Esophagus muscularis mucosa (tissue), 4 donors: ENCODE measurements at regions not wholly inside any gene's neighbourhood (a gene's known extent, or its start where the extent isn't known, plus 50 kb on each side); places are given as distances from the start of the nearest gene placed in this dataset.
"Not testable (repeated sequence)": the region's sequence is repeated elsewhere in the genome, so short reads cannot be mapped to it uniquely, and the experiment has no call there.

Experiments
- EP300 ChIP-seq: sonication (generic); formaldehyde crosslinking; IDR thresholded peaks from one replicate; pipeline ENCODE4 v1.6.1; 2017; ENCODE audit warnings: antibody characterized with exemption
- POLR2A ChIP-seq: fragments of 450-650 bp; IDR thresholded peaks from one replicate; pipeline ENCODE4 v1.6.1; 2017; ENCODE audit warnings: antibody characterized with exemption, moderate library complexity, mild to moderate bottlenecking, low read depth
- POLR2AphosphoS5 ChIP-seq, 2 donors: sonication (generic); formaldehyde crosslinking; IDR thresholded peaks; one replicate each; pipeline ENCODE4 v1.6.1; 2017; ENCODE audit warnings: antibody characterized with exemption in 2 of 2
- TF ChIP-seq, protein P1 (sequence below), 3 experiments: fragments of 200-600 bp in 2 of 3; fragments of 450-650 bp in 1 of 3; sonication (generic) in 2 of 3; IDR thresholded peaks; one replicate each; pipeline ENCODE4 v1.5.1; 2017 to 2019; ENCODE audit warnings: antibody characterized with exemption in 3 of 3, mild to moderate bottlenecking in 2 of 3, moderate library complexity in 1 of 3

DNA sequence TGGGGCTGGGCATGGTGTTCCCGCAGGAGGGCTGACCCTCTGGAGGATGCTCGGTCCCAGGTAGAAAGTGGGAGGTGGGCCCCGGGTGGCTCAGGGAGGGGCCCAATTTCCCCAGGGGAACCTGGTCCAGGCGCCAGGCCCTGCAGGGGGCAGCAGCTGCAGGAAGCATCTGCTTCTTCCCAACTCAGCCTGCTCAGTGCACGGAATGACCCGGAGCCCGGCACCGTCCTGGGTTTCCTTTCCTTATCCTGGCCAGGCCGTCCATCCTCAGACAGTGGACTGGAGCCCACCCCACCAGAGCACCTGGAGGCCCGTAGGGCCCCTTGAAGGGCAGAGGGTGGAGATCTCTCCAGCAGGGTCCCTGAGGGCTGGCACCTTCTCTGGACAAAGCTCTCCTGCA is 111.0 kb downstream of the TMEM121 start:
- not testable (repeated sequence) for TF ChIP-seq EP300; POLR2A; POLR2AphosphoS5 (IDR thresholded peaks at IDR 0.05)
- TF ChIP-seq, protein P1, sequence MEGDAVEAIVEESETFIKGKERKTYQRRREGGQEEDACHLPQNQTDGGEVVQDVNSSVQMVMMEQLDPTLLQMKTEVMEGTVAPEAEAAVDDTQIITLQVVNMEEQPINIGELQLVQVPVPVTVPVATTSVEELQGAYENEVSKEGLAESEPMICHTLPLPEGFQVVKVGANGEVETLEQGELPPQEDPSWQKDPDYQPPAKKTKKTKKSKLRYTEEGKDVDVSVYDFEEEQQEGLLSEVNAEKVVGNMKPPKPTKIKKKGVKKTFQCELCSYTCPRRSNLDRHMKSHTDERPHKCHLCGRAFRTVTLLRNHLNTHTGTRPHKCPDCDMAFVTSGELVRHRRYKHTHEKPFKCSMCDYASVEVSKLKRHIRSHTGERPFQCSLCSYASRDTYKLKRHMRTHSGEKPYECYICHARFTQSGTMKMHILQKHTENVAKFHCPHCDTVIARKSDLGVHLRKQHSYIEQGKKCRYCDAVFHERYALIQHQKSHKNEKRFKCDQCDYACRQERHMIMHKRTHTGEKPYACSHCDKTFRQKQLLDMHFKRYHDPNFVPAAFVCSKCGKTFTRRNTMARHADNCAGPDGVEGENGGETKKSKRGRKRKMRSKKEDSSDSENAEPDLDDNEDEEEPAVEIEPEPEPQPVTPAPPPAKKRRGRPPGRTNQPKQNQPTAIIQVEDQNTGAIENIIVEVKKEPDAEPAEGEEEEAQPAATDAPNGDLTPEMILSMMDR (IDR thresholded peaks at IDR 0.05) = not testable (repeated sequence)
